ENCODE measurements at regions not wholly inside any gene's neighbourhood (a gene's known extent, or its start where the extent isn't known, plus 50 kb on each side); places are given as distances from the start of the nearest gene placed in this dataset.

DNA sequence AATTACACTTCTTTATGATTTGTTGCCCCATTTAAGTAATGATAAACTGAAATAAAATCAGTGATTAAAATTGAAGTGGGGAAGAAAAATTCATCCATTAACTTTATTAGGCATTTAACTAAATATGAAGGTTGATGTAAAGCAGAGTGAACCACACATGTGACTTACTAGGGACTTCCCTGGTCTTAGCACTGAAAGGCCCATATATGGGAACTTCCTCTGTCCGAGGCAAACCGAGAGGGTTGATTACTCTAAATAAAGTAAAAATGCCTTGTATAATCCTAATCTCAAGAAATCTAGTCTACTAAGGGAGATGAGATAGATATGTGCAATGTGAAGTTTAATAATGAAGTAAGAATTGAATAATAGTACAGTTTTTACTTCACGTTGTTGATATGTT, 403.9 kb upstream of the RPS6KA3 start:
- in situ Hi-C loops (cut with MboI) = no loop called here
- BruUV-seq (replicated peaks) = no TSS peak
- POLR2A ChIA-PET = no interaction called here
- ATAC-seq (no peak), FAIRE-seq (no peak), DNase-seq (ENCODE audit: extremely low read depth in 1 of 4, low spot score in 3 of 4) (no peak)
- Histone ChIP-seq H3K9ac (ENCODE audit: insufficient read depth in 1 of 2, low read depth in 2 of 2, low read length in 2 of 2) (no peak overlapping the region), H3K4me2 (ENCODE audit: insufficient read depth, low read length) (no peak overlapping the region), H3K36me3 (ENCODE audit: control insufficient read depth, insufficient read depth, low read length) (no peaks in the 10 kb centered on the region), H2AFZ (ENCODE audit: low read depth, low read length) (no peak overlapping the region), H3K4me1 (replicated peaks in 1 of 2; ENCODE audit: control insufficient read depth in 2 of 2, insufficient read depth in 2 of 2, low read length in 2 of 2) (no peaks in the 10 kb centered on the region), H4K20me1 (replicated peaks; ENCODE audit: control insufficient read depth, insufficient read depth, low read length) (no peaks in the 10 kb centered on the region), H3K27ac (ENCODE audit: extremely low read depth, low read depth, low read length) (no peak overlapping the region), H3K27me3 (ENCODE audit: control insufficient read depth in 2 of 2, insufficient read depth in 2 of 2, low read length in 2 of 2) (no peaks in the 10 kb centered on the region), H3K4me3 (no peak overlapping the region), H3K9me3 (replicated peaks; ENCODE audit: control insufficient read depth, insufficient read depth, low read depth, low read length) (no peaks in the 10 kb centered on the region), H3K9me1 (ENCODE audit: control insufficient read depth, insufficient read depth, low read length) (no peaks in the 10 kb centered on the region), H3K79me2 (ENCODE audit: control insufficient read depth, insufficient read depth, low read length) (no peaks in the 10 kb centered on the region)
- CTCF ChIA-PET (ENCODE audit: low intra/inter-chr PET ratio) = no interaction called here
- 3% methylated on average over 3 of the region's 3 CpGs for WGBS (ENCODE audit: insufficient coverage, low coverage, missing lambda C conversion rate)
- intact Hi-C loops (cut with micrococcal nuclease) = no loop called here
- TF ChIP-seq GABPB1 (CRISPR knock-in tag; IDR thresholded peaks at IDR 0.05) = no peak
- TF ChIP-seq, protein P1, sequence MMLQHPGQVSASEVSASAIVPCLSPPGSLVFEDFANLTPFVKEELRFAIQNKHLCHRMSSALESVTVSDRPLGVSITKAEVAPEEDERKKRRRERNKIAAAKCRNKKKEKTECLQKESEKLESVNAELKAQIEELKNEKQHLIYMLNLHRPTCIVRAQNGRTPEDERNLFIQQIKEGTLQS (IDR thresholded peaks at IDR 0.05) = no peak
- TF ChIP-seq, protein P1 (CRISPR knock-in tag; conservative IDR thresholded peaks at IDR 0.05) = no peak
- no peak for TF ChIP-seq MEF2D (tag; conservative IDR thresholded peaks at IDR 0.05; ENCODE audit: low read depth)
- TF ChIP-seq PCBP1 (IDR thresholded peaks at IDR 0.05; ENCODE audit: low read depth, low read length, poor library complexity, severe bottlenecking) = no peak
- no peak for TF ChIP-seq XRCC5 (IDR thresholded peaks at IDR 0.05; ENCODE audit: low read depth, low read length)
- TF ChIP-seq HMG20A (CRISPR knock-in tag; conservative IDR thresholded peaks at IDR 0.05) = no peak
- TF ChIP-seq, protein P2, sequence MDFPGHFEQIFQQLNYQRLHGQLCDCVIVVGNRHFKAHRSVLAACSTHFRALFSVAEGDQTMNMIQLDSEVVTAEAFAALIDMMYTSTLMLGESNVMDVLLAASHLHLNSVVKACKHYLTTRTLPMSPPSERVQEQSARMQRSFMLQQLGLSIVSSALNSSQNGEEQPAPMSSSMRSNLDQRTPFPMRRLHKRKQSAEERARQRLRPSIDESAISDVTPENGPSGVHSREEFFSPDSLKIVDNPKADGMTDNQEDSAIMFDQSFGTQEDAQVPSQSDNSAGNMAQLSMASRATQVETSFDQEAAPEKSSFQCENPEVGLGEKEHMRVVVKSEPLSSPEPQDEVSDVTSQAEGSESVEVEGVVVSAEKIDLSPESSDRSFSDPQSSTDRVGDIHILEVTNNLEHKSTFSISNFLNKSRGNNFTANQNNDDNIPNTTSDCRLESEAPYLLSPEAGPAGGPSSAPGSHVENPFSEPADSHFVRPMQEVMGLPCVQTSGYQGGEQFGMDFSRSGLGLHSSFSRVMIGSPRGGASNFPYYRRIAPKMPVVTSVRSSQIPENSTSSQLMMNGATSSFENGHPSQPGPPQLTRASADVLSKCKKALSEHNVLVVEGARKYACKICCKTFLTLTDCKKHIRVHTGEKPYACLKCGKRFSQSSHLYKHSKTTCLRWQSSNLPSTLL (IDR thresholded peaks at IDR 0.05) = no peak
- TF ChIP-seq LEF1 (IDR thresholded peaks at IDR 0.05) = no peak
- TF ChIP-seq, protein P3, sequence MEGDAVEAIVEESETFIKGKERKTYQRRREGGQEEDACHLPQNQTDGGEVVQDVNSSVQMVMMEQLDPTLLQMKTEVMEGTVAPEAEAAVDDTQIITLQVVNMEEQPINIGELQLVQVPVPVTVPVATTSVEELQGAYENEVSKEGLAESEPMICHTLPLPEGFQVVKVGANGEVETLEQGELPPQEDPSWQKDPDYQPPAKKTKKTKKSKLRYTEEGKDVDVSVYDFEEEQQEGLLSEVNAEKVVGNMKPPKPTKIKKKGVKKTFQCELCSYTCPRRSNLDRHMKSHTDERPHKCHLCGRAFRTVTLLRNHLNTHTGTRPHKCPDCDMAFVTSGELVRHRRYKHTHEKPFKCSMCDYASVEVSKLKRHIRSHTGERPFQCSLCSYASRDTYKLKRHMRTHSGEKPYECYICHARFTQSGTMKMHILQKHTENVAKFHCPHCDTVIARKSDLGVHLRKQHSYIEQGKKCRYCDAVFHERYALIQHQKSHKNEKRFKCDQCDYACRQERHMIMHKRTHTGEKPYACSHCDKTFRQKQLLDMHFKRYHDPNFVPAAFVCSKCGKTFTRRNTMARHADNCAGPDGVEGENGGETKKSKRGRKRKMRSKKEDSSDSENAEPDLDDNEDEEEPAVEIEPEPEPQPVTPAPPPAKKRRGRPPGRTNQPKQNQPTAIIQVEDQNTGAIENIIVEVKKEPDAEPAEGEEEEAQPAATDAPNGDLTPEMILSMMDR (IDR thresholded peaks at IDR 0.05 in 2 of 3, conservative IDR thresholded peaks at IDR 0.05 in 1 of 3; ENCODE audit: insufficient read depth in 2 of 3, low read depth in 1 of 3, low read length in 3 of 3) = no peak
- TF ChIP-seq CHCHD3 (CRISPR knock-in tag; IDR thresholded peaks at IDR 0.05) = no peak
- TF ChIP-seq, protein P4, sequence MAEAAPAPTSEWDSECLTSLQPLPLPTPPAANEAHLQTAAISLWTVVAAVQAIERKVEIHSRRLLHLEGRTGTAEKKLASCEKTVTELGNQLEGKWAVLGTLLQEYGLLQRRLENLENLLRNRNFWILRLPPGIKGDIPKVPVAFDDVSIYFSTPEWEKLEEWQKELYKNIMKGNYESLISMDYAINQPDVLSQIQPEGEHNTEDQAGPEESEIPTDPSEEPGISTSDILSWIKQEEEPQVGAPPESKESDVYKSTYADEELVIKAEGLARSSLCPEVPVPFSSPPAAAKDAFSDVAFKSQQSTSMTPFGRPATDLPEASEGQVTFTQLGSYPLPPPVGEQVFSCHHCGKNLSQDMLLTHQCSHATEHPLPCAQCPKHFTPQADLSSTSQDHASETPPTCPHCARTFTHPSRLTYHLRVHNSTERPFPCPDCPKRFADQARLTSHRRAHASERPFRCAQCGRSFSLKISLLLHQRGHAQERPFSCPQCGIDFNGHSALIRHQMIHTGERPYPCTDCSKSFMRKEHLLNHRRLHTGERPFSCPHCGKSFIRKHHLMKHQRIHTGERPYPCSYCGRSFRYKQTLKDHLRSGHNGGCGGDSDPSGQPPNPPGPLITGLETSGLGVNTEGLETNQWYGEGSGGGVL (CRISPR knock-in tag; IDR thresholded peaks at IDR 0.05) = no peak
- TF ChIP-seq ESRRA (IDR thresholded peaks at IDR 0.05; ENCODE audit: borderline replicate concordance, low read depth) = no peak
- no peak for TF ChIP-seq RBM34 (IDR thresholded peaks at IDR 0.05; ENCODE audit: borderline replicate concordance, insufficient read depth, low read length)
- TF ChIP-seq CBX5 (IDR thresholded peaks at IDR 0.05; ENCODE audit: borderline replicate concordance, low read depth) = no peak
- TF ChIP-seq RHOXF2B (CRISPR knock-in tag; conservative IDR thresholded peaks at IDR 0.05) = no peak
- TF ChIP-seq POLR3A (IDR thresholded peaks at IDR 0.05; ENCODE audit: borderline replicate concordance, extremely low read depth, insufficient read depth, insufficient read length) = no peak

All from K562 (cell line).